CD4-positive, alpha-beta T cell treated with Interleukin-10 for 1 hour (primary cell): ENCODE measurements at regions not wholly inside any gene's neighbourhood (a gene's known extent, or its start where the extent isn't known, plus 50 kb on each side); places are given as distances from the start of the nearest gene placed in this dataset.

Experiments used
- DNase-seq: peaks from one replicate; pipeline ENCODE4 v3.0.0-alpha.2; 2020

GRCh38 chr4:61079976-61080375 lies 120.2 kb upstream of the ADGRL3 start:
- no peak for DNase-seq

GRCh38 chr4:61085534-61085933 lies 114.6 kb upstream of the ADGRL3 start:
- no peak for DNase-seq

- no peak for DNase-seq
Observed at GRCh38 chr4:61086357-61086756, 113.8 kb upstream of the ADGRL3 start.

GRCh38 chr4:61086979-61087378 lies 113.1 kb upstream of the ADGRL3 start:
- DNase-seq, result no peak

GRCh38 chr4:61094854-61095598 lies 105.1 kb upstream of the ADGRL3 start:
- DNase-seq, result no peak

- DNase-seq, result no peak
Observed at GRCh38 chr4:61128682-61129081, 71.4 kb upstream of the ADGRL3 start.

GRCh38 chr4:61129971-61130370 lies 70.2 kb upstream of the ADGRL3 start:
- DNase-seq, result no peak

- DNase-seq, result no peak
Observed at GRCh38 chr4:61143461-61143860, 56.7 kb upstream of the ADGRL3 start.

GRCh38 chr4:61149278-61149677 lies 50.8 kb upstream of the ADGRL3 start:
- DNase-seq, result no peak
